ENCODE measurements at regions not wholly inside any gene's neighbourhood (a gene's known extent, or its start where the extent isn't known, plus 50 kb on each side); places are given as distances from the start of the nearest gene placed in this dataset.
A peak's percentile ranks its signal among the peaks of the same experiment; 100 is the strongest.
"Not testable (repeated sequence)": the region's sequence is repeated elsewhere in the genome, so short reads cannot be mapped to it uniquely, and the experiment has no call there.

- no peak for DNase-seq (ENCODE audit: low read depth in 2 of 2)
Observed at GRCh38 chr16:6732166-6732565, 600.5 kb upstream of the RBFOX1 start.

- no peak for DNase-seq (ENCODE audit: low read depth in 2 of 2)
Observed at GRCh38 chr16:6728381-6728780, 604.3 kb upstream of the RBFOX1 start.

- no peak for DNase-seq (ENCODE audit: low read depth in 2 of 2)
Observed at GRCh38 chr16:6726621-6727020, 606.0 kb upstream of the RBFOX1 start.

- no peak for DNase-seq (ENCODE audit: low read depth in 2 of 2)
Observed at GRCh38 chr16:6725634-6726331, 606.9 kb upstream of the RBFOX1 start.

GRCh38 chr16:6725206-6725605 is 607.4 kb upstream of the RBFOX1 start:
- not testable (repeated sequence) for DNase-seq (ENCODE audit: low read depth in 2 of 2)

GRCh38 chr16:6722786-6723185 is 609.9 kb upstream of the RBFOX1 start:
- no peak for DNase-seq (ENCODE audit: low read depth in 2 of 2)

GRCh38 chr16:6714510-6714909 is 618.1 kb upstream of the RBFOX1 start:
- DNase-seq (ENCODE audit: low read depth in 2 of 2) = no peak

- no peak for DNase-seq (ENCODE audit: low read depth in 2 of 2)
Observed at GRCh38 chr16:6709736-6710135, 622.9 kb upstream of the RBFOX1 start.

- DNase-seq (ENCODE audit: low read depth in 2 of 2) = no peak
Observed at GRCh38 chr16:6708576-6709215, 623.9 kb upstream of the RBFOX1 start.

- DNase-seq (ENCODE audit: low read depth in 2 of 2) = no peak
Observed at GRCh38 chr16:6704306-6704930, 628.2 kb upstream of the RBFOX1 start.

GRCh38 chr16:6701096-6701495 is 631.5 kb upstream of the RBFOX1 start:
- no peak for DNase-seq (ENCODE audit: low read depth in 2 of 2)

- DNase-seq (ENCODE audit: low read depth in 2 of 2) = no peak
Observed at GRCh38 chr16:6698548-6698947, 634.1 kb upstream of the RBFOX1 start.

- no peak for DNase-seq (ENCODE audit: low read depth in 2 of 2)
Observed at GRCh38 chr16:6695666-6696065, 637.0 kb upstream of the RBFOX1 start.

GRCh38 chr16:6694636-6695035 is 638.0 kb upstream of the RBFOX1 start:
- no peak for DNase-seq (ENCODE audit: low read depth in 2 of 2)

GRCh38 chr16:6693418-6693817 is 639.2 kb upstream of the RBFOX1 start:
- DNase-seq (ENCODE audit: low read depth in 2 of 2) = not testable (repeated sequence)

- DNase-seq (ENCODE audit: low read depth in 2 of 2) = no peak
Observed at GRCh38 chr16:6692874-6693273, 639.8 kb upstream of the RBFOX1 start.

- DNase-seq (ENCODE audit: low read depth in 2 of 2) = no peak
Observed at GRCh38 chr16:6690741-6691140, 641.9 kb upstream of the RBFOX1 start.

GRCh38 chr16:6689643-6690042 is 643.0 kb upstream of the RBFOX1 start:
- DNase-seq (ENCODE audit: low read depth in 2 of 2) = no peak

- DNase-seq (ENCODE audit: low read depth in 2 of 2) = no peak
Observed at GRCh38 chr16:6687593-6687992, 645.1 kb upstream of the RBFOX1 start.

GRCh38 chr16:6684076-6684673 is 648.5 kb upstream of the RBFOX1 start:
- peak in 1 of 2 donors; percentile 6 for DNase-seq (ENCODE audit: low read depth in 2 of 2)

- no peak for DNase-seq (ENCODE audit: low read depth in 2 of 2)
Observed at GRCh38 chr16:6682142-6682811, 650.4 kb upstream of the RBFOX1 start.

GRCh38 chr16:6678586-6678985 is 654.1 kb upstream of the RBFOX1 start:
- DNase-seq (ENCODE audit: low read depth in 2 of 2) = no peak
